ENCODE measurements at regions not wholly inside any gene's neighbourhood (a gene's known extent, or its start where the extent isn't known, plus 50 kb on each side); places are given as distances from the start of the nearest gene placed in this dataset.
"Not testable (repeated sequence)": the region's sequence is repeated elsewhere in the genome, so short reads cannot be mapped to it uniquely, and the experiment has no call there.

DNA sequence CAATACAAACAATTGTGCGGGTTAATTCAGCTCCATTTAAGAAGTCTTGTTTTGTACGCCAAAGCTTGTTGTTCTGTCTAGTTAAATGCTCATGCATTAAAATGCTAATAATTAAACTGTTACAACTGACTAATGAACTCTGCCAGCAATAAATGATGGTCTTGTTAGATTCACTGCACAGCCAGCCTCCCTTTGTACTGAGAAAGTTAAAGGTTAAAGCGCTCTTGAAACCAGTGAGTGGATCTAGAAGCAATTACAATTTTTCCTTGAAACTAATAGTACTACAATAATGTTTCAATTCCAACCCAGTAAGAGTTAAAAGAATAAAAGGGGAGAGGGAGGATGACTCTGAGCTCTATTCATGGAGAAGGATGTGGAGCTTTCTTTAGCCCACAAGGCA lies 233.0 kb downstream of the EMX2 start:
- no peak overlapping the region for H3K27ac Mint-ChIP-seq
- no peak overlapping the region for H3K4me3 Mint-ChIP-seq
- peaks cover 18% of the 10 kb centered on the region for H3K27me3 Mint-ChIP-seq (ENCODE audit: low read depth)
- H3K9me3 Mint-ChIP-seq: no peaks in the 10 kb centered on the region
- CTCF ChIA-PET: interaction anchor here (1.6 kb wide), 1 partner anchor 9 kb away, joined by 3 read pairs; no protein-coding TSS in a partner anchor
- H3K36me3 Mint-ChIP-seq (ENCODE audit: low read depth): no peaks in the 10 kb centered on the region
- intact Hi-C loops (cut with micrococcal nuclease): no loop called here
- H3K4me1 Mint-ChIP-seq (ENCODE audit: low read depth): no peaks in the 10 kb centered on the region
- DNase-seq: no peak

GRCh38 chr10:117777222-117777621 lies 234.7 kb downstream of the EMX2 start:
- H3K36me3 Mint-ChIP-seq (ENCODE audit: low read depth); H3K4me1 Mint-ChIP-seq (ENCODE audit: low read depth); intact Hi-C loops (cut with micrococcal nuclease); CTCF ChIA-PET; H3K27me3 Mint-ChIP-seq (ENCODE audit: low read depth); DNase-seq; H3K4me3 Mint-ChIP-seq; H3K9me3 Mint-ChIP-seq; H3K27ac Mint-ChIP-seq: not testable (repeated sequence)

DNA sequence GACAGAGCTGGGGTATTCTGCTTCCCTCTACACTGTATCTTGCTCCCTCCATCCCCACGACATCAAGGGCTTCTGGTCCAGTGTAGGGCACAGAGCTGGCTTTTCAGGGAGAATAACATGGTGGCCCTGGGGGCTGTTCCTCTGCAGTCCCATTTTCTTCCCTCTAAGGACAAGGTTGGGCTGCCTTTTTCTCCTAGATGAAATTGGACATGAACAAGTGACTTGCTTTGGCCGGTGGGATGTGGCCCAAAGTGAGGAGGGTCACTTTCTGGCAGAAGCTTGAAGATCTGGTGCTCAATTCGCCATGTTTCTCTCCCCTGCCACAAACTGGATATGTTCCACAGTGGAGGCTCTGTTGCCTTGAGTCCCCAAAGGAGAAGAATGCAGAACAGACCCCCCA lies 235.7 kb downstream of the EMX2 start:
- Mint-ChIP-seq H3K27ac (no peak overlapping the region), H3K27me3 (ENCODE audit: low read depth) (peaks cover 3% of the 10 kb centered on the region), H3K4me1 (ENCODE audit: low read depth) (no peaks in the 10 kb centered on the region), H3K36me3 (ENCODE audit: low read depth) (no peaks in the 10 kb centered on the region), H3K9me3 (no peaks in the 10 kb centered on the region), H3K4me3 (no peak overlapping the region)
- CTCF ChIA-PET: no interaction called here
- no peak for DNase-seq
- intact Hi-C loops (cut with micrococcal nuclease): no loop called here

GRCh38 chr10:117780411-117780810 lies 237.9 kb downstream of the EMX2 start:
- no peak overlapping the region for H3K4me3 Mint-ChIP-seq
- no peak overlapping the region for H3K27ac Mint-ChIP-seq
- no peaks in the 10 kb centered on the region for H3K4me1 Mint-ChIP-seq (ENCODE audit: low read depth)
- H3K9me3 Mint-ChIP-seq: no peaks in the 10 kb centered on the region
- no peaks in the 10 kb centered on the region for H3K36me3 Mint-ChIP-seq (ENCODE audit: low read depth)
- intact Hi-C loops (cut with micrococcal nuclease): no loop called here
- DNase-seq: no peak
- peaks cover 5% of the 10 kb centered on the region for H3K27me3 Mint-ChIP-seq (ENCODE audit: low read depth)
- CTCF ChIA-PET: interaction anchor here (0.7 kb wide), 1 partner anchor 9 kb away, joined by 3 read pairs; no protein-coding TSS in a partner anchor

DNA sequence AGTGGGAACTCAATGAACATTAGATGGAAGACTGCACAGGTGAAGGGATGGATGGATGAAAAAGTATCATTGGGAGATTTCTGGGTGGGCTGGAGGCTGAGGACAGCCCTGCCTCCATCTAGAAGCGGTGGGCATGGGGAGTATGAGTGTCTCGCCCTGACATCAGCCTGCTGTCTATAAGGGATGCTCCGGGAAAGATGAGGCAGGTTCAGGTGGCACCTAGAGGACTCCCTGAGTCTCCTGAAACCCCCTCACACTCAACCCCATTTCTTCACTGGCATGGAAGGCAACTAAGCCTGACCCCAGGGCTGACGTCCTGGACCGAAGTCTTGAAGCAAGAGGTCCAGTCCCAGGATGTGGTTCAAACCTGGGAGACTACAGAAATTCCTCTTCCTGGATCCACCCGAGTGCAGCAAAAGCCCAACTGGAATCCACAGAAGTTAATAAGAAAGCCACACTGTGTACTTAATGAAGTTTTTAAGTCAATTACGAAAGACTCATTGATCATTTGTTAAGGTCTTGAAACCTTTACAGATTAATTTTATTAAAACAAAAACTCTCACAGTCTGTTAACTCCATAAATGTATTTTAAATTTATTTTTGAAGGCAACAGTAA lies 238.8 kb downstream of the EMX2 start:
- no peak for DNase-seq
- CTCF ChIA-PET: no interaction called here

DNA sequence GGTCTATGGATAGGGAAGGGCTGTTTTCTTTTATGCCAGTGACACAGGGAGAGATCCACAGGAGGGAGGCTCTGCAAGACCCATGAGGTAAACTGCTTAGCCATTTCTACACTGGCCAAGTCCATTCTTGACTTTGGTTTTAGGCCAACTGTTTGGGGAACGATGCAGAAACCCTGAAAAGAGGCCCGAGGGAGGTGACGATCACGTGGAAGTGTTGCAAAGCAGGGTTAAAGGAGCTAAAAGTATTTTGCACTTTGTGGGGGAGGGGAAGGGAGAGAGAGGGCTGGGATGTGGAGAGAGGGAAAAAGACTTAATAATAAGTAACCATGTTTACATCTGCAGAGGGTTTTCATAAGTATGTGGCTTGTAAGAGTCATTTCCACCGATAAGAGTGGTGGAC lies 239.7 kb downstream of the EMX2 start:
- Mint-ChIP-seq H3K4me3 (no peak overlapping the region), H3K27me3 (ENCODE audit: low read depth) (peaks cover 6% of the 10 kb centered on the region), H3K36me3 (ENCODE audit: low read depth) (no peaks in the 10 kb centered on the region), H3K4me1 (ENCODE audit: low read depth) (no peaks in the 10 kb centered on the region), H3K27ac (no peak overlapping the region), H3K9me3 (no peaks in the 10 kb centered on the region)
- intact Hi-C loops (cut with micrococcal nuclease): no loop called here
- no peak for DNase-seq
- CTCF ChIA-PET: no interaction called here

More for the DNA sequence above, 238.8 kb downstream of the EMX2 start:
- intact Hi-C loops (cut with micrococcal nuclease): no loop called here
- Mint-ChIP-seq H3K27ac (no peak overlapping the region), H3K4me3 (no peak overlapping the region), H3K4me1 (ENCODE audit: low read depth) (no peaks in the 10 kb centered on the region), H3K27me3 (ENCODE audit: low read depth) (peaks cover 6% of the 10 kb centered on the region), H3K9me3 (no peaks in the 10 kb centered on the region), H3K36me3 (ENCODE audit: low read depth) (no peaks in the 10 kb centered on the region)

- H3K9me3 Mint-ChIP-seq: no peaks in the 10 kb centered on the region
- no peak for DNase-seq
- no peaks in the 10 kb centered on the region for H3K36me3 Mint-ChIP-seq (ENCODE audit: low read depth)
- no peak overlapping the region for H3K27ac Mint-ChIP-seq
- H3K4me3 Mint-ChIP-seq: no peak overlapping the region
- intact Hi-C loops (cut with micrococcal nuclease): no loop called here
- CTCF ChIA-PET: interaction anchor here (1.4 kb wide), 1 partner anchor 9 kb away, joined by 3 read pairs; no protein-coding TSS in a partner anchor
- no peaks in the 10 kb centered on the region for H3K4me1 Mint-ChIP-seq (ENCODE audit: low read depth)
- peaks cover 4% of the 10 kb centered on the region for H3K27me3 Mint-ChIP-seq (ENCODE audit: low read depth)
Observed at GRCh38 chr10:117783698-117784395, 241.3 kb downstream of the EMX2 start.

- H3K36me3 Mint-ChIP-seq (ENCODE audit: low read depth): no peaks in the 10 kb centered on the region
- H3K4me1 Mint-ChIP-seq (ENCODE audit: low read depth): no peaks in the 10 kb centered on the region
- H3K9me3 Mint-ChIP-seq: no peaks in the 10 kb centered on the region
- H3K27ac Mint-ChIP-seq: no peak overlapping the region
- peaks cover 4% of the 10 kb centered on the region for H3K27me3 Mint-ChIP-seq (ENCODE audit: low read depth)
- no peak for DNase-seq
- no peak overlapping the region for H3K4me3 Mint-ChIP-seq
- intact Hi-C loops (cut with micrococcal nuclease): no loop called here
- CTCF ChIA-PET: interaction anchor here (1.4 kb wide), 1 partner anchor 10 kb away, joined by 3 read pairs; no protein-coding TSS in a partner anchor
Observed at GRCh38 chr10:117784776-117785175, 242.2 kb downstream of the EMX2 start.

DNA sequence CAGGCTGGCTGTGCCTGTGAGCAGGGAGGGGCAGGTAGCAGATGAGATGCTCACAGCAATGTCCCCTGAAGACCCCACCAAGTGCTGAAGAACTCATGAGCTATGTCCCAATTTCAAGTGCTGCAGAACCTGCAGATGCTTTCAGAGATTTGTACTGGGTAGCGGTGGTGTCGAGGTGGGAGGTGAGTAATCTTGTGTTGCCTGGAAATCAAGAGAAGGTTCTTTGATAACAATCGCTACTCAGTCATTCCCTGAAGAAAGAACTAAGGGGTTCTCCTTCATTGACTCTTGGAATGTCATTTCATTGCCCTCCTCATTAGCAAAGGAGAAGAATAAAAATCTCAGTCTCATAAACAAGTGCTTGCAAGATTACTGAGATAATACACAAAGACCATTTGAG lies 246.4 kb downstream of the EMX2 start:
- no peaks in the 10 kb centered on the region for H3K9me3 Mint-ChIP-seq
- no peak for DNase-seq
- intact Hi-C loops (cut with micrococcal nuclease): no loop called here

DNA sequence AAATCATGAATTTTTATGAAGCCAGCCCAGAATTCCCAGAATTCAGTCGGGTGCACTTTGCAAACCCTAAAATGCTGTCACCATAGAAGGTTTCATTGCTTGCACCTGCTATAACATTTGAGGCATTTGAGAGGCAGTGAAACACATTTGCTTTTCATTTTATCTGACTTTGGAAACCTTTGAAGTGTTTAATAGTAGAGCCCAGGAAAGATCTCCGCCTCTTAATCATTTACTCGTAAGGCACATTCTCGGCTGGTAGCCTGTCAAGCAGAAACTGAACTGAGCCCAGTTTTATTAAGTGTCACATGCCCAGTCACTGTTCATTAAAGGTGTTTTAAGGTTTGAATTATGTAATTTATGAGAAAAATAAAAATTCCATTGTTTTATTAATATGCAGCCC lies 247.6 kb downstream of the EMX2 start:
- no peak for DNase-seq
- Mint-ChIP-seq H3K4me3 (no peak overlapping the region), H3K27ac (no peak overlapping the region), H3K36me3 (ENCODE audit: low read depth) (no peaks in the 10 kb centered on the region), H3K9me3 (no peaks in the 10 kb centered on the region), H3K4me1 (ENCODE audit: low read depth) (no peaks in the 10 kb centered on the region), H3K27me3 (ENCODE audit: low read depth) (peaks cover 13% of the 10 kb centered on the region)
- CTCF ChIA-PET: no interaction called here
- intact Hi-C loops (cut with micrococcal nuclease): no loop called here

More for the DNA sequence above, 246.4 kb downstream of the EMX2 start:
- Mint-ChIP-seq H3K36me3 (ENCODE audit: low read depth) (no peaks in the 10 kb centered on the region), H3K4me1 (ENCODE audit: low read depth) (no peaks in the 10 kb centered on the region), H3K27me3 (ENCODE audit: low read depth) (peaks cover 11% of the 10 kb centered on the region), H3K4me3 (no peak overlapping the region), H3K27ac (no peak overlapping the region)
- CTCF ChIA-PET: interaction anchor here (0.6 kb wide), 1 partner anchor 9 kb away, joined by 3 read pairs; no protein-coding TSS in a partner anchor

GRCh38 chr10:117790621-117791020 lies 248.1 kb downstream of the EMX2 start:
- H3K9me3 Mint-ChIP-seq: no peaks in the 10 kb centered on the region
- H3K36me3 Mint-ChIP-seq (ENCODE audit: low read depth): no peaks in the 10 kb centered on the region
- CTCF ChIA-PET: no interaction called here
- no peak for DNase-seq
- H3K4me1 Mint-ChIP-seq (ENCODE audit: low read depth): no peaks in the 10 kb centered on the region
- H3K4me3 Mint-ChIP-seq: no peak overlapping the region
- H3K27me3 Mint-ChIP-seq (ENCODE audit: low read depth): peaks cover 11% of the 10 kb centered on the region
- H3K27ac Mint-ChIP-seq: no peak overlapping the region
- intact Hi-C loops (cut with micrococcal nuclease): no loop called here

DNA sequence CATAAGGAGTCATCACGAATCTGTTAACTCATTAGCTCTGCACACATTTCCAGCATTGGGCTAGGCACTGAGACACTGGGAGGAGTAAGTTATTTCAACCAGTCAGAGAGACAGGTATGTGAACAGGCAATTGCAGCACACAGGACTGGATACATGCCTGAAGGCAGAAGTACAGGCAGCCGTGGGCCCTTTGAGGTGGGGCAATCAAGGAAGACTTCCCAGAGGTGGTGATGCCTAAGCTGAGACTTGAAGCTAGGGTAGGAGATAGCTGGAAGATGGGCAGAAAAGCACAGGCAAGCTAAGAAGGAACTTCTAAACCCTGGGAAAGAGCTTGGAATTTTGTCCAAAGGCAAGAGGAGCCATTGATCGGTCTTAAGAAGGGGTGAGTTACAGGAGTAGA lies 249.7 kb downstream of the EMX2 start:
- intact Hi-C loops (cut with micrococcal nuclease): no loop called here
- Mint-ChIP-seq H3K36me3 (ENCODE audit: low read depth) (no peaks in the 10 kb centered on the region), H3K9me3 (no peaks in the 10 kb centered on the region), H3K4me3 (no peak overlapping the region), H3K27ac (no peak overlapping the region), H3K4me1 (ENCODE audit: low read depth) (no peaks in the 10 kb centered on the region), H3K27me3 (ENCODE audit: low read depth) (peaks cover 11% of the 10 kb centered on the region)
- CTCF ChIA-PET: no interaction called here
- no peak for DNase-seq

GRCh38 chr10:117796130-117796745 lies 250.5 kb downstream of the RAB11FIP2 start:
- no peak overlapping the region for H3K27ac Mint-ChIP-seq
- CTCF ChIA-PET: no interaction called here
- H3K27me3 Mint-ChIP-seq (ENCODE audit: low read depth): peaks cover 9% of the 10 kb centered on the region
- no peak for DNase-seq
- no peaks in the 10 kb centered on the region for H3K36me3 Mint-ChIP-seq (ENCODE audit: low read depth)
- H3K9me3 Mint-ChIP-seq: no peaks in the 10 kb centered on the region
- H3K4me3 Mint-ChIP-seq: no peak overlapping the region
- H3K4me1 Mint-ChIP-seq (ENCODE audit: low read depth): no peaks in the 10 kb centered on the region
- intact Hi-C loops (cut with micrococcal nuclease): no loop called here
